HG02642 (cell line): ENCODE measurements at regions not wholly inside any gene's neighbourhood (a gene's known extent, or its start where the extent isn't known, plus 50 kb on each side); places are given as distances from the start of the nearest gene placed in this dataset.
A peak's percentile ranks its signal among the peaks of the same experiment; 100 is the strongest.

Experiments
- ATAC-seq: cut with Tn5 transposase; IDR thresholded peaks from one replicate; pipeline ENCODE4 v1.9.1; 2021; ENCODE audit warnings: mild to moderate bottlenecking; ENCODE audit not compliant: unreplicated experiment, poor library complexity

GRCh38 chr18:76686737-76687231 is 135.6 kb upstream of the ZNF236 start:
- peak; percentile 59 for ATAC-seq

GRCh38 chr18:76685860-76686259 is 136.5 kb upstream of the ZNF236 start:
- no peak for ATAC-seq

GRCh38 chr18:76685402-76685801 is 137.0 kb upstream of the ZNF236 start:
- no peak for ATAC-seq

GRCh38 chr18:76684265-76684664 is 138.1 kb upstream of the ZNF236 start:
- no peak for ATAC-seq

GRCh38 chr18:76679945-76680344 is 142.4 kb upstream of the ZNF236 start:
- ATAC-seq = no peak

GRCh38 chr18:76679259-76679658 is 143.1 kb upstream of the ZNF236 start:
- no peak for ATAC-seq

- no peak for ATAC-seq
Observed at GRCh38 chr18:76678248-76678647, 144.1 kb upstream of the ZNF236 start.

- no peak for ATAC-seq
Observed at GRCh38 chr18:76674596-76674995, 147.8 kb upstream of the ZNF236 start.

GRCh38 chr18:76673281-76674185 is 148.8 kb upstream of the ZNF236 start:
- no peak for ATAC-seq

- ATAC-seq = no peak
Observed at GRCh38 chr18:76672627-76673026, 149.7 kb upstream of the ZNF236 start.

GRCh38 chr18:76670564-76671288 is 151.6 kb upstream of the ZNF236 start:
- no peak for ATAC-seq

- ATAC-seq = no peak
Observed at GRCh38 chr18:76668546-76668945, 153.8 kb upstream of the ZNF236 start.

GRCh38 chr18:76668119-76668518 is 154.2 kb upstream of the ZNF236 start:
- no peak for ATAC-seq

- ATAC-seq = no peak
Observed at GRCh38 chr18:76667603-76668002, 154.8 kb upstream of the ZNF236 start.

- no peak for ATAC-seq
Observed at GRCh38 chr18:76662626-76663025, 159.7 kb upstream of the ZNF236 start.

GRCh38 chr18:76660571-76661192 is 161.7 kb upstream of the ZNF236 start:
- no peak for ATAC-seq

GRCh38 chr18:76658627-76659026 is 163.6 kb upstream of the ZNF516 start:
- peak; percentile 80 for ATAC-seq

GRCh38 chr18:76657911-76658470 is 162.9 kb upstream of the ZNF516 start:
- no peak for ATAC-seq

GRCh38 chr18:76656925-76657827 is 162.1 kb upstream of the ZNF516 start:
- no peak for ATAC-seq

GRCh38 chr18:76654577-76654976 is 159.5 kb upstream of the ZNF516 start:
- ATAC-seq = no peak
